HAP-1 (cell line): ENCODE measurements at regions not wholly inside any gene's neighbourhood (a gene's known extent, or its start where the extent isn't known, plus 50 kb on each side); places are given as distances from the start of the nearest gene placed in this dataset.

Experiments used
- DNase-seq, 2 experiments: peaks; one replicate each; pipeline ENCODE4 v3.0.0-alpha.2; 2016 to 2020; ENCODE audit warnings: low spot score in 2 of 2
- H3K27me3 ChIP-seq: fragments of 250-450 bp; sonication (Bioruptor Pico); 2 replicates; pipeline ENCODE4 v1.5.1; 2020; ENCODE audit warnings: low read depth, mild to moderate bottlenecking, moderate library complexity
- H3K36me3 ChIP-seq: fragments of 250-450 bp; sonication (Bioruptor Pico); replicated peaks from 2 replicates; pipeline ENCODE4 v1.5.1; 2020; ENCODE audit warnings: mild to moderate bottlenecking
- H3K4me1 ChIP-seq: fragments of 250-450 bp; sonication (Bioruptor Pico); 2 replicates; pipeline ENCODE4 v1.5.1; 2020; ENCODE audit warnings: mild to moderate bottlenecking
- H3K4me3 ChIP-seq: fragments of 250-450 bp; sonication (Bioruptor Pico); 2 replicates; pipeline ENCODE4 v1.5.1; 2020; ENCODE audit warnings: mild to moderate bottlenecking, moderate library complexity
- H3K9me3 ChIP-seq: fragments of 250-450 bp; sonication (Bioruptor Pico); 2 replicates; pipeline ENCODE4 v1.5.1; 2020; ENCODE audit warnings: mild to moderate bottlenecking, moderate library complexity
- in situ Hi-C: fragments of 300-500 bp; cut with MboI; formaldehyde crosslinking; loops from 3 replicates; pipeline ENCODE4 v1.14.3; 2020; ENCODE audit warnings: low sequenced_read_pairs, inconsistent platforms, mixed read lengths

- Histone ChIP-seq H3K9me3 (no peaks in the 10 kb centered on the region), H3K4me3 (no peak overlapping the region), H3K4me1 (peaks cover 8% of the 10 kb centered on the region), H3K27me3 (no peaks in the 10 kb centered on the region), H3K36me3 (no peaks in the 10 kb centered on the region)
- in situ Hi-C loops: no loop called here
- peak in 1 of 2 experiments; percentile 30 for DNase-seq
Observed at GRCh38 chr13:59250336-59251189, 913.2 kb downstream of the DIAPH3 start.

- Histone ChIP-seq H3K4me3 (no peak overlapping the region), H3K9me3 (no peaks in the 10 kb centered on the region), H3K36me3 (no peaks in the 10 kb centered on the region), H3K27me3 (no peaks in the 10 kb centered on the region), H3K4me1 (no peaks in the 10 kb centered on the region; the same call in 1 of the 2 replicates)
- DNase-seq: no peak
- in situ Hi-C loops: no loop called here
Observed at GRCh38 chr13:59259165-59260000, 904.3 kb downstream of the DIAPH3 start.

- Histone ChIP-seq H3K9me3 (no peaks in the 10 kb centered on the region), H3K36me3 (no peaks in the 10 kb centered on the region), H3K27me3 (no peaks in the 10 kb centered on the region), H3K4me3 (no peak overlapping the region), H3K4me1 (no peaks in the 10 kb centered on the region)
- DNase-seq: peak; percentile 20 to 36
- in situ Hi-C loops: no loop called here
Observed at GRCh38 chr13:59261928-59262488, 901.7 kb downstream of the DIAPH3 start.

- H3K9me3 ChIP-seq: no peaks in the 10 kb centered on the region
- no peaks in the 10 kb centered on the region for H3K4me1 ChIP-seq
- no peaks in the 10 kb centered on the region for H3K27me3 ChIP-seq
- no peak for DNase-seq
- no peak overlapping the region for H3K4me3 ChIP-seq
- no peaks in the 10 kb centered on the region for H3K36me3 ChIP-seq
- in situ Hi-C loops: no loop called here
Observed at GRCh38 chr13:59263531-59263930, 900.2 kb downstream of the DIAPH3 start.

- Histone ChIP-seq H3K36me3 (no peaks in the 10 kb centered on the region), H3K27me3 (no peaks in the 10 kb centered on the region), H3K4me1 (no peaks in the 10 kb centered on the region), H3K4me3 (no peak overlapping the region), H3K9me3 (no peaks in the 10 kb centered on the region)
- in situ Hi-C loops: no loop called here
- DNase-seq: no peak
Observed at GRCh38 chr13:59266478-59267063, 897.2 kb downstream of the DIAPH3 start.

GRCh38 chr13:59269476-59269875, 894.3 kb downstream of the DIAPH3 start:
- no peak for DNase-seq
- no peaks in the 10 kb centered on the region for H3K9me3 ChIP-seq
- in situ Hi-C loops: no loop called here
- H3K4me1 ChIP-seq: no peaks in the 10 kb centered on the region
- H3K27me3 ChIP-seq: no peaks in the 10 kb centered on the region
- no peaks in the 10 kb centered on the region for H3K36me3 ChIP-seq
- H3K4me3 ChIP-seq: no peak overlapping the region

- in situ Hi-C loops: no loop called here
- Histone ChIP-seq H3K27me3 (no peaks in the 10 kb centered on the region), H3K4me3 (no peak overlapping the region), H3K4me1 (no peaks in the 10 kb centered on the region), H3K9me3 (no peaks in the 10 kb centered on the region), H3K36me3 (no peaks in the 10 kb centered on the region)
- DNase-seq: no peak
Observed at GRCh38 chr13:59270327-59270726, 893.4 kb downstream of the DIAPH3 start.

GRCh38 chr13:59274958-59275727, 888.6 kb downstream of the DIAPH3 start:
- no peak overlapping the region for H3K4me3 ChIP-seq
- in situ Hi-C loops: no loop called here
- H3K4me1 ChIP-seq: no peaks in the 10 kb centered on the region
- no peak for DNase-seq
- no peaks in the 10 kb centered on the region for H3K36me3 ChIP-seq
- no peaks in the 10 kb centered on the region; the same call in 1 of the 2 replicates for H3K27me3 ChIP-seq
- H3K9me3 ChIP-seq: no peaks in the 10 kb centered on the region

GRCh38 chr13:59276436-59276835, 887.3 kb downstream of the DIAPH3 start:
- H3K4me3 ChIP-seq: no peak overlapping the region
- DNase-seq: no peak
- H3K9me3 ChIP-seq: no peaks in the 10 kb centered on the region
- in situ Hi-C loops: no loop called here
- H3K27me3 ChIP-seq: no peaks in the 10 kb centered on the region; the same call in 1 of the 2 replicates
- no peaks in the 10 kb centered on the region for H3K4me1 ChIP-seq
- H3K36me3 ChIP-seq: no peaks in the 10 kb centered on the region

- Histone ChIP-seq H3K4me1 (no peaks in the 10 kb centered on the region), H3K4me3 (no peak overlapping the region), H3K9me3 (no peaks in the 10 kb centered on the region), H3K27me3 (no peaks in the 10 kb centered on the region; the same call in 1 of the 2 replicates), H3K36me3 (no peaks in the 10 kb centered on the region)
- in situ Hi-C loops: no loop called here
- DNase-seq: no peak
Observed at GRCh38 chr13:59277106-59277505, 886.6 kb downstream of the DIAPH3 start.

GRCh38 chr13:59279028-59279427, 884.7 kb downstream of the DIAPH3 start:
- DNase-seq: no peak
- in situ Hi-C loops: no loop called here
- Histone ChIP-seq H3K9me3 (no peaks in the 10 kb centered on the region), H3K4me1 (no peaks in the 10 kb centered on the region), H3K36me3 (no peaks in the 10 kb centered on the region), H3K4me3 (no peak overlapping the region), H3K27me3 (no peaks in the 10 kb centered on the region; the same call in 1 of the 2 replicates)

- in situ Hi-C loops: no loop called here
- H3K36me3 ChIP-seq: no peaks in the 10 kb centered on the region
- no peaks in the 10 kb centered on the region for H3K9me3 ChIP-seq
- no peaks in the 10 kb centered on the region for H3K4me1 ChIP-seq
- no peak for DNase-seq
- H3K4me3 ChIP-seq: no peak overlapping the region
- no peaks in the 10 kb centered on the region; the same call in 1 of the 2 replicates for H3K27me3 ChIP-seq
Observed at GRCh38 chr13:59279576-59279975, 884.2 kb downstream of the DIAPH3 start.

- in situ Hi-C loops: no loop called here
- Histone ChIP-seq H3K4me3 (no peak overlapping the region), H3K36me3 (no peaks in the 10 kb centered on the region), H3K27me3 (no peaks in the 10 kb centered on the region; the same call in 1 of the 2 replicates), H3K4me1 (no peaks in the 10 kb centered on the region), H3K9me3 (no peaks in the 10 kb centered on the region)
- no peak for DNase-seq
Observed at GRCh38 chr13:59280297-59280696, 883.4 kb downstream of the DIAPH3 start.
